CD4-positive, alpha-beta memory T cell (primary cell): ENCODE measurements at regions not wholly inside any gene's neighbourhood (a gene's known extent, or its start where the extent isn't known, plus 50 kb on each side); places are given as distances from the start of the nearest gene placed in this dataset.

Experiments used
- CTCF ChIA-PET: fragments of 350-600 bp; sonication (Branson Sonifier 250); formaldehyde crosslinking; loops from one replicate; lab custom pipeline; 2021; ENCODE audit warnings: inconsistent platforms; ENCODE audit not compliant: partially characterized antibody; lab: Charles Lee
- POLR2A ChIA-PET: fragments of 350-600 bp; sonication (Branson Sonifier 250); formaldehyde crosslinking; loops from one replicate; lab custom pipeline; 2021; ENCODE audit not compliant: partially characterized antibody; lab: Charles Lee
- DNase-seq, 5 donors: peaks; one replicate each; pipeline versions ENCODE4 v3.0.0 to v3.0.0-alpha.2; 2020 to 2022; ENCODE audit warnings: mixed read lengths in 1 of 5
- H3K27ac ChIP-seq: one replicate; pipeline ENCODE4 v1.7.0; 2013; ENCODE audit warnings: low read depth, low read length
- H3K27me3 ChIP-seq: 2 replicates; pipeline ENCODE4 v1.7.0; 2013; ENCODE audit warnings: mild to moderate bottlenecking, low read length, moderate library complexity; ENCODE audit not compliant: insufficient read depth
- H3K36me3 ChIP-seq: 2 replicates; pipeline ENCODE4 v1.7.0; 2013; ENCODE audit warnings: mild to moderate bottlenecking, low read length, moderate library complexity; ENCODE audit not compliant: insufficient read depth
- H3K4me1 ChIP-seq: 2 replicates; pipeline ENCODE4 v1.7.0; 2013; ENCODE audit warnings: mild to moderate bottlenecking, low read length, moderate library complexity; ENCODE audit not compliant: insufficient read depth
- H3K4me3 ChIP-seq, 2 donors: one replicate each; pipeline ENCODE4 v1.7.0; 2013; ENCODE audit warnings: low read length in 2 of 2, mild to moderate bottlenecking in 1 of 2
- H3K9me3 ChIP-seq, 2 donors: one replicate each; pipeline ENCODE4 v1.7.0; 2013; ENCODE audit warnings: low read length in 2 of 2, control low read depth in 1 of 2; ENCODE audit not compliant: control insufficient read depth in 1 of 2
- H3K27ac Mint-ChIP-seq, 7 donors: one replicate each; pipeline ENCODE4 v1.8.0; 2020 to 2021; ENCODE audit warnings: mixed read lengths in 7 of 7, mild to moderate bottlenecking in 6 of 7, inconsistent platforms in 3 of 7, moderate library complexity in 3 of 7
- H3K27me3 Mint-ChIP-seq, 2 donors: one replicate each; pipeline ENCODE4 v1.8.0; 2020 to 2021; ENCODE audit warnings: mixed read lengths in 2 of 2
- H3K36me3 Mint-ChIP-seq, 2 donors: one replicate each; pipeline ENCODE4 v1.8.0; 2020 to 2021; ENCODE audit warnings: mixed read lengths in 2 of 2, inconsistent platforms in 1 of 2, mild to moderate bottlenecking in 1 of 2
- H3K4me1 Mint-ChIP-seq, 4 donors: one replicate each; pipeline ENCODE4 v1.8.0; 2020 to 2021; ENCODE audit warnings: mixed read lengths in 4 of 4, mild to moderate bottlenecking in 1 of 4
- H3K4me3 Mint-ChIP-seq, 8 donors: one replicate each; pipeline ENCODE4 v1.8.0; 2020 to 2021; ENCODE audit warnings: mixed read lengths in 8 of 8, mild to moderate bottlenecking in 7 of 8, moderate library complexity in 6 of 8, inconsistent platforms in 3 of 8
- H3K9me3 Mint-ChIP-seq, 8 donors: one replicate each; pipeline ENCODE4 v1.8.0; 2020 to 2021; ENCODE audit warnings: mixed read lengths in 8 of 8, mild to moderate bottlenecking in 5 of 8, inconsistent platforms in 3 of 8, moderate library complexity in 1 of 8
- intact Hi-C: fragments of 100-400 bp; cut with micrococcal nuclease; formaldehyde crosslinking; loops from one replicate; pipeline ENCODE4 v1.15.1; 2023

DNA sequence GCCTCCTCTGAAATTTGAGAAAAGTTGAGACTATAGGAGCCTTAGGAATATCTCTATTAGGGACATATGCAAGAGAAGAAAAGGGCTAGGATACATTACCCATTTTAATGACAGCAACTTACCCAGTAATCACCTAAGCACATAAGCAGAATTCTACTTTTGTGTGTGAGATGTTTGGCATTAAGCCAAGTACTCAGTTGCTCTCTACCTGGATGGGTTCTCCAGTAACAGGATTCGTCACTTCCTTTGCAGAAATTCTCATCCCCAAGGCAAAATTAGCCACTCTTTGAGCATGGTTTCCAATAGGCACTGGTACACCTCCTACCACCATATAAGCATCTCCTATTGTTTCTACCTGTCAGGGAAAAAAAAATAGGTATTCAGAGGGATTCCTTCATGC is 95.1 kb downstream of the C13orf42 start:
- POLR2A ChIA-PET: no interaction called here

DNA sequence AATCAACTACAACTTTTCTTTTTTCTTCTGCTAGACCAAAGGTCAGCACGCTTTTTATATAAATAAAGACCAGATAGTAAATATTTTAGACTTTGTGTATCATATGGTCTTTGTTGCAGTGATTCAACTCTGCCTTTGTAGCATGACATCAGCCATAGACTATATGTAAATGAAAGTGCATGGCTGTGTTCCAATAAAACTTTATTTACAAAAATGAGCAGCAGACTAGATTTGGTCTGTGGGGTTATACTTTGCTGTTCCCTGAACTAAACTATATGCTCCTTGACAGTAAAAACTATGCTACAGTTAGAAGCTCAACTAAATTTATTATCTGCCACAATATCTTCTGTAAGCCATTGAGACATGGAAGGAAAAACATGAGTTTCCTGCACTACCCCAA is 100.0 kb downstream of the RNASEH2B start:
- no peaks in the 10 kb centered on the region for H3K9me3 ChIP-seq
- no peak overlapping the region for H3K4me3 ChIP-seq
- Mint-ChIP-seq H3K9me3 (peaks cover 0 to 18% (median 11%) of the 10 kb centered on the region in 8 donors), H3K27ac (no peak overlapping the region), H3K4me1 (no peaks in the 10 kb centered on the region), H3K27me3 (peaks cover 5 to 6% of the 10 kb centered on the region in 2 donors), H3K4me3 (no peak overlapping the region), H3K36me3 (no peaks in the 10 kb centered on the region)
- ChIA-PET POLR2A (no interaction called here), CTCF (no interaction called here)
- no peaks in the 10 kb centered on the region for H3K4me1 ChIP-seq
- DNase-seq: no peak
- intact Hi-C loops: no loop called here
- no peaks in the 10 kb centered on the region for H3K36me3 ChIP-seq
- H3K27ac ChIP-seq: no peak overlapping the region
- peaks cover 5% of the 10 kb centered on the region for H3K27me3 ChIP-seq

More for the DNA sequence above, 95.1 kb downstream of the C13orf42 start:
- no peak for DNase-seq
- Mint-ChIP-seq H3K9me3 (peaks cover 0 to 18% (median 11%) of the 10 kb centered on the region in 8 donors), H3K4me1 (no peaks in the 10 kb centered on the region), H3K27me3 (peaks cover 4 to 9% of the 10 kb centered on the region in 2 donors), H3K4me3 (no peak overlapping the region), H3K27ac (peak overlapping the region in 1 of 7 donors; percentile 56), H3K36me3 (no peaks in the 10 kb centered on the region)
- H3K4me1 ChIP-seq: no peaks in the 10 kb centered on the region
- no peaks in the 10 kb centered on the region for H3K27me3 ChIP-seq
- no peaks in the 10 kb centered on the region for H3K9me3 ChIP-seq
- no peak overlapping the region for H3K4me3 ChIP-seq
- intact Hi-C loops: no loop called here
- CTCF ChIA-PET: no interaction called here
- H3K36me3 ChIP-seq: no peaks in the 10 kb centered on the region
- H3K27ac ChIP-seq: no peak overlapping the region

DNA sequence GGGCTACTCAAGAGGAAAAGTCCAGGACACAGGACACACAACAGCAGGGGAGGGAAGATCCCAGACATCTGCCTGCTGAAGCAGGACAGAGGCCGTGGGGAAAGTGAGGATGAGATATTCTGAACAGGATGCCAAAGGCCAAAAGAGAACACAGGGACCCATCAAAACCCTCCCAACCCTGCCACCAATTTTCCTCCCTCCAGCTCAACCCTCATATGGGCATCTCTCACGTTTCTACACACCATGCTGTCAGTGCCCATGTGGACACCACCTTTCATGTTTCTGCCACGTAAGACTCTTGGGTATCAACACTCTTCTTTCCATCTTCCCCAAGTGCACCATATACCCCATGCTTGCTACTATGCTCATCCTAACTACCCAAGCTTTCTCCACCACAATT is 97.6 kb downstream of the RNASEH2B start:
- Histone ChIP-seq H3K36me3 (no peaks in the 10 kb centered on the region), H3K4me1 (no peaks in the 10 kb centered on the region), H3K27ac (no peak overlapping the region), H3K4me3 (no peak overlapping the region), H3K9me3 (no peaks in the 10 kb centered on the region), H3K27me3 (peaks cover 5% of the 10 kb centered on the region)
- ChIA-PET POLR2A (no interaction called here), CTCF (no interaction called here)
- H3K4me3 Mint-ChIP-seq: no peak overlapping the region
- peaks cover 6 to 15% of the 10 kb centered on the region in 2 donors for H3K27me3 Mint-ChIP-seq
- intact Hi-C loops: no loop called here
- no peaks in the 10 kb centered on the region for H3K36me3 Mint-ChIP-seq
- H3K9me3 Mint-ChIP-seq: peaks cover 0 to 1% (median 0%) of the 10 kb centered on the region in 8 donors
- no peak for DNase-seq
- no peaks in the 10 kb centered on the region for H3K4me1 Mint-ChIP-seq
- no peak overlapping the region for H3K27ac Mint-ChIP-seq

DNA sequence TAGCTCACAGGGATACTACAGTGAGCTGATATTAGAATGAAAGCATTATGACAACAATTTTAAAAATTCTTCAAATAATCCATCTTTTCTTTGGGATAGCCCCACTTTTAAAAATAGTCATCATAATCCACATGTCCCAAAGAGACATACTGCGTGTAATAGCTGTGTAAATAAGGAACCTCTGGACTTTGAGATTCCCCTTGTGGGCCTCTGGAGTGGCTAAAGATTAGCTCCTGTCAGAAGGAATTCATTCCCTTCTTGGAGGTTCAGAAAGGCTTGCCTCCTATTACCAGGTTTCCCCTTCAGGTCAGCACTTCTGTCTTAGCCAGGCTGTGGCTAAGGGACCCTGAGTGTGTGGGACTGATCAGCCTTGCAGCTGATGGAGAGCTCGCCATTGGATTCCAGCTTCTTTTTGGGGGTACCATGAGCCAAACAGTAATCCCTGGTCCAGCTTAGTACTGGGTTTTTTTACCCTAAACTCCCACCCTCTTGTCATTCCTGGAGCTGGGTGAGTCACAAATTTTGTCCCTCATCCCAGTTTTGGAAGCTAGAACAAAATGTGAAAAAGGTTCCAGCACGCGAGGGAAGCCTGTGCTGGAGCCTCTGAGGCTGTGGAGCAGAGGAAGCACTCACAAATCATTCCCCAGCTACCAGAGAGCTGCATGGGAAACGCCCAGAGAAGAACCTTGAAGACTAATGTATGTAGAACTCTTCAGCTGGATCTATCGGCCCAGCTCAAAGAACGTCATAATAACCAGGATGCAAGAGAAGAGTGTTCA is 96.7 kb downstream of the RNASEH2B start:
- no peak for DNase-seq
- no peak overlapping the region for H3K4me3 ChIP-seq
- no peaks in the 10 kb centered on the region for H3K36me3 ChIP-seq
- H3K27ac Mint-ChIP-seq: no peak overlapping the region
- intact Hi-C loops: no loop called here
- H3K9me3 Mint-ChIP-seq: peaks cover 0 to 1% (median 0%) of the 10 kb centered on the region in 8 donors
- peaks cover 6 to 19% of the 10 kb centered on the region in 2 donors for H3K27me3 Mint-ChIP-seq
- H3K4me3 Mint-ChIP-seq: no peak overlapping the region
- H3K27ac ChIP-seq: no peak overlapping the region
- H3K9me3 ChIP-seq: no peaks in the 10 kb centered on the region
- peaks cover 5% of the 10 kb centered on the region for H3K27me3 ChIP-seq
- H3K4me1 Mint-ChIP-seq: no peaks in the 10 kb centered on the region
- no peaks in the 10 kb centered on the region for H3K4me1 ChIP-seq
- no peaks in the 10 kb centered on the region for H3K36me3 Mint-ChIP-seq
- ChIA-PET CTCF (interaction anchor here (0.6 kb wide), 1 partner anchor 64 kb away, joined by 3 read pairs; no protein-coding TSS in a partner anchor), POLR2A (interaction anchor here (0.5 kb wide), 1 partner anchor 80 kb away, joined by 3 read pairs; no protein-coding TSS in a partner anchor)
